Neural progenitor cell (in vitro differentiated cells): ENCODE measurements at regions not wholly inside any gene's neighbourhood (a gene's known extent, or its start where the extent isn't known, plus 50 kb on each side); places are given as distances from the start of the nearest gene placed in this dataset.

ENCODE experiments used
- CTCF ChIP-seq: fragments of 200-600 bp; sonication (generic); IDR thresholded peaks from 2 replicates; pipeline ENCODE4 v1.5.1; 2017; ENCODE audit warnings: antibody characterized with exemption, mild to moderate bottlenecking
- EZH2 ChIP-seq: fragments of 200-600 bp; sonication (generic); IDR thresholded peaks from 2 replicates; pipeline ENCODE4 v1.6.1; 2017; ENCODE audit warnings: antibody characterized with exemption, mild to moderate bottlenecking, moderate library complexity
- EZH2phosphoT487 ChIP-seq: fragments of 200-600 bp; sonication (generic); IDR thresholded peaks from 2 replicates; pipeline ENCODE4 v1.6.1; 2017; ENCODE audit warnings: antibody characterized with exemption

GRCh38 chr12:105587237-105587636 is 256.7 kb downstream of the C12orf75 start:
- TF ChIP-seq CTCF: no peak
- TF ChIP-seq EZH2: no peak
- no peak for TF ChIP-seq EZH2phosphoT487
